GM12801 (cell line): ENCODE measurements at regions not wholly inside any gene's neighbourhood (a gene's known extent, or its start where the extent isn't known, plus 50 kb on each side); places are given as distances from the start of the nearest gene placed in this dataset.

Experiments
- TF ChIP-seq, protein P1 (sequence below): IDR thresholded peaks from one replicate; pipeline ENCODE4 v1.5.1; 2011; ENCODE audit warnings: control low read depth; ENCODE audit not compliant: insufficient read length; ENCODE audit errors: extremely low read depth

DNA sequence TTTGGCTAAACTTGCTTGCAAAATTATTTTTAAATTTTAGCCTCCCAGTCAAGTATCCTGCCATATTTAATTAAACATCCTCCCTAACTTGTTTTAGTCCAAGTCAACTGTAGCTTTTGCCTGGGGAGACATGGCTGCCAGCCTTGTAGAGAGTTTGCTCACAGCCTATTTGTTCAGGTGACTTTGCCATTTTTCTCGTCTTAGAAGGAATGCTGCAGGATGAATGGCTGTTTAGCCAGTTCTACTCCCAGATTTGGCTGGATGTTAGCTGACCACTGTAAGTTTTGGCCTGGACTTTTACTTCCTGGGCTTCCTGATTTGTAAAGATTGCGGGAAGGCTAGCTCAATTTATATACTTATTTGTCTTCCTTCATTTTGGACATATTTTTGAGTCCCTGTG, 236.4 kb upstream of the SGO1 start:
- TF ChIP-seq, protein P1, sequence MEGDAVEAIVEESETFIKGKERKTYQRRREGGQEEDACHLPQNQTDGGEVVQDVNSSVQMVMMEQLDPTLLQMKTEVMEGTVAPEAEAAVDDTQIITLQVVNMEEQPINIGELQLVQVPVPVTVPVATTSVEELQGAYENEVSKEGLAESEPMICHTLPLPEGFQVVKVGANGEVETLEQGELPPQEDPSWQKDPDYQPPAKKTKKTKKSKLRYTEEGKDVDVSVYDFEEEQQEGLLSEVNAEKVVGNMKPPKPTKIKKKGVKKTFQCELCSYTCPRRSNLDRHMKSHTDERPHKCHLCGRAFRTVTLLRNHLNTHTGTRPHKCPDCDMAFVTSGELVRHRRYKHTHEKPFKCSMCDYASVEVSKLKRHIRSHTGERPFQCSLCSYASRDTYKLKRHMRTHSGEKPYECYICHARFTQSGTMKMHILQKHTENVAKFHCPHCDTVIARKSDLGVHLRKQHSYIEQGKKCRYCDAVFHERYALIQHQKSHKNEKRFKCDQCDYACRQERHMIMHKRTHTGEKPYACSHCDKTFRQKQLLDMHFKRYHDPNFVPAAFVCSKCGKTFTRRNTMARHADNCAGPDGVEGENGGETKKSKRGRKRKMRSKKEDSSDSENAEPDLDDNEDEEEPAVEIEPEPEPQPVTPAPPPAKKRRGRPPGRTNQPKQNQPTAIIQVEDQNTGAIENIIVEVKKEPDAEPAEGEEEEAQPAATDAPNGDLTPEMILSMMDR, result no peak

DNA sequence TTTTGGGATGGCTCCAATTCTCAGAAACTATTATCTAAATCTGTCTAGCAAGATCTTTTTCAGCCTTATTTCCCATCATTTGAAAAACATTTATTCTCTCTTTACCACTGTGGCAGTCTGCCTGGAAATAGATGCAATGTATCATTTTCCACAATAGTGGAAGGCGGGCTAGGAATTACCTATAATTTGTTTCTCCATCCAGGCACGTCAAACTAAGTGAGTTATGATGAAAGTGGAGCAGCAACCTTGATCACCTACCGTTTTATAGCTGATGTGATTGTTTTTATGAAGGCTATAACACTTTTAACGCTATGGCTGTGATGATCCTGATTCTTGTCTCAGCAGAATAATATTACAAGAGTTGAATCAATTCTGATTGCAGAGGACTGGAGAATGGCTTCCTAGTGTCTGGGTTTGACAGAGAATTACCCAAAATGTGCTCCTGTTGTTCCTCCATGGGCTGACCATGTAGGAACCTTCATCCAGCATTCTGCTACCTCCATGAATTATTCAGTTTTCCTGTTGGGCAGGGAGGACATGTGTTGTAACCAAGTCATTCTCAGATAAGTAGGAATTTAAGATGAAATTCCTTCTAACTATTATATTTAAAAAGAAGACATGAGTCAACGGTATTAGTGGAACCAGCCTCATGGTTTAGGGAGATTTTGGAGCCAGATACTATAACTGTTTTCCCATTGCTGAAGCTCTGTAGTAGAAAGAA, 231.5 kb upstream of the SGO1 start:
- TF ChIP-seq, protein P1, result no peak

- TF ChIP-seq, protein P1, result no peak
Measured at GRCh38 chr3:20406611-20407011, 220.6 kb upstream of the SGO1 start.

DNA sequence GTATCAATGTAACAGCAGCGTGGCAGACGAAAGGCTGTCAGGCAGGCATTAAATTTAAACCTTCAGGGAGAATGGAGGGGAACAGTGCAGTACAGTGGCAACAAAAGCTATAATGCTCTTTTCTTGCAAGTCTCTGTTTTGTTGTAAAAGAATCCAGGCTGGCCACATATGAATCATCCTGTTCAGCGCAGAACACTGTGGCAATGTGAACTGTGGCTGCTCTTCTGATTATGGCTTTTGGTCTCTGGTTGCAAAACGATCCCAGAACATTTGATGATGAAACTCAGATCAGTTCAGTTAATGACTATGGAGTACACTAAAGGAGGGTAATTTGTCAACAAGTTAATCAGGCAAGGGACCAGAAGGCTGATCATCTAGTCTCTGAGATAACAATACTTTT, 219.7 kb upstream of the SGO1 start:
- TF ChIP-seq, protein P1, result no peak

DNA sequence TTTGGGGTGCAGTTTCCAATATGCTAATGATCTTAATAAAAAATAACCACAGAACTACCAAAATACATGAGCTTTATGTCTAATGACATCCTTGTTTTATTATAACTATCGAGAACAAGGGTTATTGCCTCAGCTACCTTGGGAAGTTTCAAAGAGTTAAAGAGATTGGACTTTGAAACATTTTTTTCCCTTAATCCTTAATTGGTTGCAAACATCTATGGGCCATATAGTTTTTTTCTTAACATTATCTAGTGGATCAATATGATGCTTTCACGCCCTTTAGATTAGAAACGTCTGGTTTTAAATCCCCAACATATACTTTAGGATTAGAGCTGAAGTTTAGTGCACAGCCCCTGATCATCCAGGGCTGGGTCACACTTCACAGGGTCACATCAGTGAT, 219.2 kb upstream of the SGO1 start:
- TF ChIP-seq, protein P1, result no peak

GRCh38 chr3:20404741-20405100, 218.7 kb upstream of the SGO1 start:
- TF ChIP-seq, protein P1, result no peak

- TF ChIP-seq, protein P1, result no peak
Measured at GRCh38 chr3:20403986-20404740, 218.2 kb upstream of the SGO1 start.
